ENCODE measurements at regions not wholly inside any gene's neighbourhood (a gene's known extent, or its start where the extent isn't known, plus 50 kb on each side); places are given as distances from the start of the nearest gene placed in this dataset.

GRCh38 chr7:63077841-63078240, 920.8 kb upstream of the ZNF722 start:
- no peak overlapping the region for H3K27ac ChIP-seq
- TF ChIP-seq CTCF (conservative IDR thresholded peaks at IDR 0.05), result no peak

GRCh38 chr7:63080406-63080805, 918.2 kb upstream of the ZNF722 start:
- H3K27ac ChIP-seq, result no peak overlapping the region
- TF ChIP-seq CTCF (conservative IDR thresholded peaks at IDR 0.05), result no peak

- no peak overlapping the region for H3K27ac ChIP-seq
- no peak for TF ChIP-seq CTCF (conservative IDR thresholded peaks at IDR 0.05)
Observed at GRCh38 chr7:63080831-63081230, 917.8 kb upstream of the ZNF722 start.

GRCh38 chr7:63087575-63088190, 911.0 kb upstream of the ZNF722 start:
- no peak overlapping the region for H3K27ac ChIP-seq
- no peak for TF ChIP-seq CTCF (conservative IDR thresholded peaks at IDR 0.05)

- no peak for TF ChIP-seq CTCF (conservative IDR thresholded peaks at IDR 0.05)
- H3K27ac ChIP-seq, result no peak overlapping the region
Observed at GRCh38 chr7:63092951-63093350, 905.7 kb upstream of the ZNF722 start.

GRCh38 chr7:63093481-63093880, 905.2 kb upstream of the ZNF722 start:
- no peak overlapping the region for H3K27ac ChIP-seq
- TF ChIP-seq CTCF (conservative IDR thresholded peaks at IDR 0.05), result no peak

- TF ChIP-seq CTCF (conservative IDR thresholded peaks at IDR 0.05), result no peak
- no peak overlapping the region for H3K27ac ChIP-seq
Observed at GRCh38 chr7:63096141-63096540, 902.5 kb upstream of the ZNF722 start.
